HepG2 (cell line): ENCODE measurements at regions not wholly inside any gene's neighbourhood (a gene's known extent, or its start where the extent isn't known, plus 50 kb on each side); places are given as distances from the start of the nearest gene placed in this dataset.

Source experiments
- ATAC-seq: fragments of 200-7000 bp; cut with Tn5 transposase; 3 replicates; pipeline ENCODE4 v1.9.1; 2020; ENCODE audit warnings: mild to moderate bottlenecking, moderate library complexity
- BruUV-seq: library from RNA; stranded (reverse); fragments of 400-500 nt; replicated peaks from 2 replicates; lab custom pipeline; 2021; lab: Mats Ljungman, UMichigan
- CTCF ChIA-PET: fragments of 300-600 bp; formaldehyde crosslinking; extraction: SDS; loops from one replicate; lab custom pipeline; 2021; ENCODE audit warnings: low total read pairs, inconsistent platforms, low intra/inter-chr PET ratio; lab: Yijun Ruan, JAX
- POLR2A ChIA-PET: fragments of 350-600 bp; sonication (Branson Sonifier 250); formaldehyde crosslinking; loops from one replicate; lab custom pipeline; 2020; ENCODE audit warnings: antibody characterized with exemption, inconsistent platforms; lab: Yijun Ruan, JAX
- DNase-seq: peaks from one replicate; pipeline ENCODE4 v3.0.0-alpha.2; 2015; ENCODE audit warnings: low spot score
- FAIRE-seq: peaks from 3 replicates; lab custom pipeline; 2011; peaks lifted over from hg19 to GRCh38; lab: Jason Lieb, UNC
- H2AFZ ChIP-seq: one replicate; pipeline ENCODE4 v1.6.1; 2011; ENCODE audit warnings: low read length, inconsistent platforms
- H3K27ac ChIP-seq: fragments of 300-600 bp; 3 replicates; pipeline ENCODE4 v1.8.0; 2011; ENCODE audit warnings: mixed run types, mild to moderate bottlenecking, mixed read lengths, low read length, inconsistent platforms; ENCODE audit not compliant: insufficient read depth; ENCODE audit errors: extremely low read length
- H3K27me3 ChIP-seq, 2 experiments: fragments of 200-600 bp in 1 of 2; 2 replicates in 1 of 2; 3 replicates in 1 of 2; pipeline versions ENCODE4 v1.6.0 to v1.8.0; 2011; ENCODE audit warnings: low read length in 2 of 2, mild to moderate bottlenecking in 2 of 2, moderate library complexity in 2 of 2, inconsistent platforms in 1 of 2; ENCODE audit not compliant: insufficient read depth in 2 of 2, control insufficient read depth in 1 of 2
- H3K36me3 ChIP-seq, 2 experiments: fragments of 200-600 bp in 1 of 2; replicated peaks in 1 of 2; 2 replicates in 1 of 2; 3 replicates in 1 of 2; pipeline versions ENCODE4 v1.5.1 to v1.8.0; 2011; ENCODE audit warnings: low read length in 2 of 2, inconsistent platforms in 1 of 2; ENCODE audit not compliant: insufficient read depth in 2 of 2, control insufficient read depth in 1 of 2
- H3K4me1 ChIP-seq: 2 replicates; pipeline ENCODE4 v1.5.1; 2012; ENCODE audit warnings: low read length, inconsistent platforms; ENCODE audit not compliant: insufficient read depth
- H3K4me2 ChIP-seq: 2 replicates; pipeline ENCODE4 v1.6.0; 2011; ENCODE audit warnings: low read depth, low read length, inconsistent platforms
- H3K4me3 ChIP-seq, 3 experiments: fragments of 200-600 bp in 1 of 3; sonication (generic), shearing (Covaris generic) in 1 of 3; replicated peaks in 1 of 3; 2 replicates each; pipeline ENCODE4 v1.5.1; 2011 to 2016; ENCODE audit warnings: low read length in 3 of 3, inconsistent platforms in 2 of 3, low read depth in 2 of 3, mild to moderate bottlenecking in 2 of 3, control low read depth in 1 of 3, mixed read lengths in 1 of 3; ENCODE audit not compliant: insufficient read depth in 1 of 3
- H3K79me2 ChIP-seq: one replicate; pipeline ENCODE4 v1.6.1; 2011; ENCODE audit warnings: low read length, inconsistent platforms; ENCODE audit not compliant: insufficient read depth
- H3K9ac ChIP-seq: 2 replicates; pipeline ENCODE4 v1.6.0; 2011; ENCODE audit warnings: mild to moderate bottlenecking, low read depth, low read length, inconsistent platforms; ENCODE audit not compliant: insufficient read depth
- H3K9me3 ChIP-seq: 2 replicates; pipeline ENCODE4 v1.5.1; 2012; ENCODE audit warnings: mild to moderate bottlenecking, low read length
- H4K20me1 ChIP-seq: 2 replicates; pipeline ENCODE4 v1.6.0; 2011; ENCODE audit warnings: inconsistent platforms, mild to moderate bottlenecking, low read length, moderate library complexity; ENCODE audit not compliant: insufficient read depth
- DMAP1 ChIP-seq: IDR thresholded peaks from 2 replicates; pipeline ENCODE4 v1.6.1; 2016
- HIVEP1 ChIP-seq: sonication (generic); formaldehyde crosslinking; IDR thresholded peaks from 2 replicates; pipeline ENCODE4 v1.4.0; 2020; ENCODE audit warnings: mild to moderate bottlenecking, missing genetic modification reagents
- KLF12 ChIP-seq: sonication (generic); formaldehyde crosslinking; IDR thresholded peaks from 2 replicates; pipeline ENCODE4 v1.4.0; 2020; ENCODE audit warnings: missing genetic modification reagents, borderline replicate concordance
- PAXIP1 ChIP-seq: sonication (generic); formaldehyde crosslinking; conservative IDR thresholded peaks from 2 replicates; pipeline ENCODE4 v1.4.0; 2020; ENCODE audit warnings: mild to moderate bottlenecking, missing genetic modification reagents, moderate library complexity
- SOX13 ChIP-seq, 3 experiments: fragments of 450-650 bp in 1 of 3; sonication (generic) in 1 of 3; formaldehyde crosslinking in 1 of 3; IDR thresholded peaks in 2 of 3; conservative IDR thresholded peaks in 1 of 3; 2 replicates each; pipeline versions ENCODE4 v1.5.0 to v1.6.1; 2016 to 2020; ENCODE audit warnings: antibody characterized with exemption in 1 of 3, mild to moderate bottlenecking in 1 of 3, missing compliant biosample characterization in 1 of 3, missing genetic modification reagents in 1 of 3, moderate library complexity in 1 of 3
- TBX3 ChIP-seq: fragments of 450-650 bp; IDR thresholded peaks from 2 replicates; pipeline ENCODE4 v1.6.1; 2017; ENCODE audit warnings: antibody characterized with exemption, mild to moderate bottlenecking, inconsistent platforms, borderline replicate concordance
- ZMYM3 ChIP-seq: sonication (generic); formaldehyde crosslinking; IDR thresholded peaks from 2 replicates; pipeline ENCODE4 v1.5.1; 2020; ENCODE audit warnings: mild to moderate bottlenecking, missing genetic modification reagents
- ZNF331 ChIP-seq: sonication (generic); formaldehyde crosslinking; IDR thresholded peaks from 2 replicates; pipeline ENCODE4 v1.4.0; 2020; ENCODE audit warnings: missing genetic modification reagents
- ZNF501 ChIP-seq: sonication (generic); formaldehyde crosslinking; IDR thresholded peaks from 2 replicates; pipeline ENCODE4 v1.5.1; 2020; ENCODE audit warnings: mild to moderate bottlenecking, moderate library complexity, missing genetic modification reagents
- ZNF674 ChIP-seq: sonication (generic); formaldehyde crosslinking; IDR thresholded peaks from 2 replicates; pipeline ENCODE4 v1.5.0; 2020; ENCODE audit warnings: low read depth, mild to moderate bottlenecking, missing genetic modification reagents
- ZNF747 ChIP-seq: sonication (generic); formaldehyde crosslinking; IDR thresholded peaks from 2 replicates; pipeline ENCODE4 v1.8.1; 2023; ENCODE audit warnings: missing genetic modification reagents, mild to moderate bottlenecking, borderline replicate concordance
- ZNF761 ChIP-seq: sonication (generic); formaldehyde crosslinking; conservative IDR thresholded peaks from 2 replicates; pipeline ENCODE4 v1.4.0; 2020; ENCODE audit warnings: mild to moderate bottlenecking, missing genetic modification reagents
- ZNF792 ChIP-seq: IDR thresholded peaks from 2 replicates; pipeline ENCODE4 v1.6.1; 2016
- WGBS: methylation state at CpG from one replicate; pipeline ENCODE4 v1.1.6; 2017; ENCODE audit warnings: low lambda C conversion rate; 5-methylcytosine and 5-hydroxymethylcytosine counted together
- in situ Hi-C: cut with HindIII; loops from 2 replicates; pipeline ENCODE4 v1.10.0; 2017; ENCODE audit warnings: low pct_unique_long_range_greater_than_20kb; ENCODE audit not compliant: extremely low pct_ligation_motif_present
- intact Hi-C: fragments of 100-400 bp; cut with micrococcal nuclease; formaldehyde crosslinking; loops from one replicate; pipeline ENCODE4 v1.10.0; 2022; ENCODE audit not compliant: unreplicated experiment
- TF ChIP-seq, protein P1 (sequence below): IDR thresholded peaks from 2 replicates; pipeline ENCODE4 v1.6.1; 2016; ENCODE audit warnings: missing genetic modification reagents, missing compliant biosample characterization
- TF ChIP-seq, protein P2 (sequence below): sonication (generic); formaldehyde crosslinking; IDR thresholded peaks from 2 replicates; pipeline ENCODE4 v1.5.0; 2020; ENCODE audit warnings: missing genetic modification reagents

DNA sequence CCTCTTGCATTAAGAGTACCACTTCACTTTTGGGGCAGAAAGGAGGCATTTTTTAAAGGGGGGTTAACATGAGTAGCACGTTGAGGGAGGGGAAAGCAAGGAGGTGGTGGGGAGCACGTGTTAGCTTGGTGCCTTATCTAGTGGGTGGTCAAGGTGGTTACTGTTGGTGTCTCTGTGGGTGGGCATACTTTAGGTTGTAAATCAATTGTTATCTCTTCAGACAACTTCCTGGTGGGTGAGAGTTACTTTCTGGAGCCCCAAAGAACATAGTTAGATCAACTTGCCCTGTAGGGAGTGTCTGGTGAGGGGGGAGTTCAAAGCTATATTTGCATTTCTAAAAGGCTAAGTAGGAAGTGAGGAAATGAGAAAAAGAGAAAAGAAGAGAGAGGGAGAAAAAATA is 297.7 kb upstream of the CLNK start (continued):
- TF ChIP-seq, protein P1, sequence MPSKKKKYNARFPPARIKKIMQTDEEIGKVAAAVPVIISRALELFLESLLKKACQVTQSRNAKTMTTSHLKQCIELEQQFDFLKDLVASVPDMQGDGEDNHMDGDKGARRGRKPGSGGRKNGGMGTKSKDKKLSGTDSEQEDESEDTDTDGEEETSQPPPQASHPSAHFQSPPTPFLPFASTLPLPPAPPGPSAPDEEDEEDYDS (CRISPR knock-in tag) = no peak

DNA sequence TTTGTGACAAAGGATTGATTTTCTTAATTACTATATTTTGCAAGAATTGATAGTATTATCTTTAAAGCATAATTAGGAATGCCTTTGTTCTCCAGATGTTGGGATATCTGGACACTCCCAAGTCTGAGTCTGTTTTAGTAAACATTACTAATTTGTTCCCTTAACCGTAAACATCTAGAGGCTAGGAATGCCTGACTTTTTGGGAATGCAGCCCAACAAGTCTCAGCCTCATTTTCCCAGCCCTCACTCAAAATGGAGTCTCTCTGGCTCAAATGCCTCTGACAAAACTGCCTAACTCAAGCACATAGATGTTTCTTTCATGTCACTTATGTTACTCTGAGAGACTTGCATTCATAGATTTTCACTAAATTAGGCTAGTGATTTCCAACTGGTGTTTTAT is 297.0 kb upstream of the CLNK start:
- ATAC-seq = no peak
- H3K36me3 ChIP-seq = no peaks in the 10 kb centered on the region

More for the DNA sequence above, 297.0 kb upstream of the CLNK start:
- 89% methylated on average over 1 of the region's 1 CpG for WGBS
- FAIRE-seq (no peak), DNase-seq (no peak)
- no peak overlapping the region for H3K4me2 ChIP-seq
- no peak overlapping the region for H2AFZ ChIP-seq
- POLR2A ChIA-PET = no interaction called here
- CTCF ChIA-PET = no interaction called here
- BruUV-seq = no TSS peak
- H3K4me3 ChIP-seq = no peak overlapping the region
- no peak overlapping the region for H3K27ac ChIP-seq
- TF ChIP-seq ZNF674 (CRISPR knock-in tag) (no peak), PAXIP1 (CRISPR knock-in tag) (no peak), HIVEP1 (CRISPR knock-in tag) (no peak), ZNF792 (CRISPR knock-in tag) (no peak), ZNF501 (CRISPR knock-in tag) (no peak), ZNF747 (CRISPR knock-in tag) (no peak), DMAP1 (CRISPR knock-in tag) (no peak), SOX13 (IDR thresholded peaks at IDR 0.05) (no peak), SOX13 (CRISPR knock-in tag; conservative IDR thresholded peaks at IDR 0.05 in 1 of 2, IDR thresholded peaks at IDR 0.05 in 1 of 2) (no peak), TBX3 (no peak), KLF12 (CRISPR knock-in tag) (no peak), ZNF331 (CRISPR knock-in tag) (no peak), ZMYM3 (no peak), ZNF761 (CRISPR knock-in tag) (no peak)
- TF ChIP-seq, protein P2, sequence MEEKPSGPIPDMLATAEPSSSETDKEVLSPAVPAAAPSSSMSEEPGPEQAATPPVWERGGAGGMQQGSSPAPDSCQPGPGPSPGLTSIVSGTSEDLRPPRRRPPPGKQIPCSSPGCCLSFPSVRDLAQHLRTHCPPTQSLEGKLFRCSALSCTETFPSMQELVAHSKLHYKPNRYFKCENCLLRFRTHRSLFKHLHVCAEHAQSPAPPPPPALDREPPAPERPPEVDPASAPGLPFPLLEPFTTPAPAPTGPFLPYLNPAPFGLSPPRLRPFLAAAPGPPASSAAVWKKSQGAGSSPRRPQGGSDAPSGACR (CRISPR knock-in tag) = no peak
- no peaks in the 10 kb centered on the region for H4K20me1 ChIP-seq
- H3K27me3 ChIP-seq = no peaks in the 10 kb centered on the region
- in situ Hi-C loops (no loop called here), intact Hi-C loops (no loop called here)
- no peaks in the 10 kb centered on the region for H3K9me3 ChIP-seq
- H3K9ac ChIP-seq = no peak overlapping the region
- no peaks in the 10 kb centered on the region for H3K4me1 ChIP-seq
- H3K79me2 ChIP-seq = no peaks in the 10 kb centered on the region
